Panc1 (cell line): ENCODE measurements at regions not wholly inside any gene's neighbourhood (a gene's known extent, or its start where the extent isn't known, plus 50 kb on each side); places are given as distances from the start of the nearest gene placed in this dataset.

ENCODE experiments used
- ATAC-seq: fragments of 200-7000 bp; cut with Tn5 transposase; 2 replicates; pipeline ENCODE4 v1.9.1; 2020; ENCODE audit warnings: mild to moderate bottlenecking, moderate library complexity
- BruUV-seq: library from RNA; stranded (reverse); fragments of 400-500 nt; replicated peaks from 2 replicates; lab custom pipeline; 2021; lab: Mats Ljungman, UMichigan
- CTCF ChIA-PET: fragments of 300-600 bp; sonication (Branson Sonifier 250); formaldehyde crosslinking; loops from one replicate; lab custom pipeline; 2022; ENCODE audit warnings: antibody characterized with exemption; lab: Charles Lee
- POLR2A ChIA-PET: fragments of 300-600 bp; sonication (Branson Sonifier 250); formaldehyde crosslinking; loops from one replicate; lab custom pipeline; 2022; ENCODE audit warnings: antibody characterized with exemption; lab: Charles Lee
- DNase-seq: peaks from one replicate; pipeline ENCODE4 v3.0.0-alpha.2; 2010; ENCODE audit warnings: low read depth, low spot score
- H3K27ac ChIP-seq: 2 replicates; pipeline ENCODE4 v1.5.1; 2011; ENCODE audit warnings: mild to moderate bottlenecking, low read length, inconsistent platforms
- H3K27me3 ChIP-seq: fragments of 200-500 bp; sonication (Bioruptor generic); 2 replicates; pipeline ENCODE4 v1.6.0; 2014; ENCODE audit warnings: low read length, inconsistent platforms; ENCODE audit not compliant: control insufficient read depth, insufficient read depth
- H3K36me3 ChIP-seq: fragments of 200-500 bp; sonication (Bioruptor generic); 2 replicates; pipeline ENCODE4 v1.5.1; 2014; ENCODE audit warnings: inconsistent platforms, mild to moderate bottlenecking, low read length, moderate library complexity; ENCODE audit not compliant: control insufficient read depth, insufficient read depth
- H3K4me1 ChIP-seq: 2 replicates; pipeline ENCODE4 v1.5.1; 2011; ENCODE audit warnings: inconsistent platforms, mild to moderate bottlenecking, low read length, moderate library complexity; ENCODE audit not compliant: control insufficient read depth, insufficient read depth
- H3K4me3 ChIP-seq, 2 experiments: 2 replicates each; pipeline ENCODE4 v1.5.1; 2011 to 2012; ENCODE audit warnings: low read depth in 2 of 2, low read length in 2 of 2, mild to moderate bottlenecking in 2 of 2, inconsistent platforms in 1 of 2, moderate library complexity in 1 of 2
- H3K9me3 ChIP-seq: fragments of 200-500 bp; sonication (Bioruptor generic); 2 replicates; pipeline ENCODE4 v1.5.1; 2014; ENCODE audit warnings: low read depth, mild to moderate bottlenecking, inconsistent platforms, low read length, moderate library complexity; ENCODE audit not compliant: control insufficient read depth, insufficient read depth
- CTCF ChIP-seq: fragments of 450-650 bp; IDR thresholded peaks from 2 replicates; pipeline ENCODE4 v1.5.1; 2017; ENCODE audit warnings: mild to moderate bottlenecking
- POLR2AphosphoS5 ChIP-seq: IDR thresholded peaks from 2 replicates; pipeline ENCODE4 v1.6.1; 2012; ENCODE audit warnings: mild to moderate bottlenecking, low read depth, low read length, moderate library complexity
- REST ChIP-seq, 2 experiments: IDR thresholded peaks; 2 replicates each; pipeline ENCODE4 v1.6.1; 2011 to 2012; ENCODE audit warnings: low read depth in 2 of 2, control low read depth in 1 of 2, low read length in 1 of 2, mild to moderate bottlenecking in 1 of 2, moderate library complexity in 1 of 2; ENCODE audit not compliant: insufficient read depth in 1 of 2
- SIN3A ChIP-seq: IDR thresholded peaks from 2 replicates; pipeline ENCODE4 v1.6.1; 2012; ENCODE audit warnings: low read depth, mild to moderate bottlenecking, low read length, moderate library complexity, borderline replicate concordance; ENCODE audit not compliant: insufficient read depth
- TCF7L2 ChIP-seq: IDR thresholded peaks from 2 replicates; pipeline ENCODE4 v1.6.1; 2011; ENCODE audit warnings: mild to moderate bottlenecking, low read depth, low read length, inconsistent platforms
- in situ Hi-C: cut with HindIII; loops from 2 replicates; pipeline ENCODE4 v1.10.0; 2016; ENCODE audit warnings: low sequenced_read_pairs, low pct_unique_long_range_greater_than_20kb
- intact Hi-C: fragments of 100-400 bp; cut with micrococcal nuclease; formaldehyde crosslinking; loops from one replicate; pipeline ENCODE4 v1.10.0; 2022; ENCODE audit not compliant: unreplicated experiment

- DNase-seq (no peak), ATAC-seq (no peak)
- TF ChIP-seq SIN3A (no peak), REST (IDR thresholded peaks at IDR 0.05; ENCODE audit: insufficient read depth in 1 of 2, low read depth in 2 of 2, low read length in 1 of 2) (no peak), POLR2AphosphoS5 (no peak), TCF7L2 (no peak), CTCF (no peak)
- no TSS peak for BruUV-seq
- CTCF ChIA-PET, result no interaction called here
- POLR2A ChIA-PET, result interaction anchor here (0.6 kb wide), 1 partner anchor 55 kb away, joined by 4 read pairs; no protein-coding TSS in a partner anchor
- H3K4me1 ChIP-seq, result no peaks in the 10 kb centered on the region
- in situ Hi-C loops, result no loop called here
- no peak overlapping the region for H3K4me3 ChIP-seq
- intact Hi-C loops, result no loop called here
- no peak overlapping the region for H3K27ac ChIP-seq
- H3K9me3 ChIP-seq, result no peaks in the 10 kb centered on the region
- no peaks in the 10 kb centered on the region for H3K27me3 ChIP-seq
- H3K36me3 ChIP-seq, result no peaks in the 10 kb centered on the region
Observed at GRCh38 chr14:25396128-25396527, 346.2 kb upstream of the STXBP6 start.

- Histone ChIP-seq H3K4me3 (no peak overlapping the region), H3K27me3 (no peaks in the 10 kb centered on the region), H3K27ac (no peak overlapping the region), H3K9me3 (no peaks in the 10 kb centered on the region), H3K4me1 (no peaks in the 10 kb centered on the region), H3K36me3 (no peaks in the 10 kb centered on the region)
- DNase-seq, result no peak
- no peak for ATAC-seq
- in situ Hi-C loops (no loop called here), intact Hi-C loops (no loop called here)
- TF ChIP-seq CTCF (no peak), REST (IDR thresholded peaks at IDR 0.05; ENCODE audit: insufficient read depth in 1 of 2, low read depth in 2 of 2, low read length in 1 of 2) (no peak), TCF7L2 (no peak), SIN3A (no peak), POLR2AphosphoS5 (no peak)
- ChIA-PET CTCF (no interaction called here), POLR2A (no interaction called here)
- BruUV-seq, result no TSS peak
Observed at GRCh38 chr14:25394791-25395391, 344.9 kb upstream of the STXBP6 start.
